ENCODE measurements at regions not wholly inside any gene's neighbourhood (a gene's known extent, or its start where the extent isn't known, plus 50 kb on each side); places are given as distances from the start of the nearest gene placed in this dataset.
"Not testable (repeated sequence)": the region's sequence is repeated elsewhere in the genome, so short reads cannot be mapped to it uniquely, and the experiment has no call there.

DNA sequence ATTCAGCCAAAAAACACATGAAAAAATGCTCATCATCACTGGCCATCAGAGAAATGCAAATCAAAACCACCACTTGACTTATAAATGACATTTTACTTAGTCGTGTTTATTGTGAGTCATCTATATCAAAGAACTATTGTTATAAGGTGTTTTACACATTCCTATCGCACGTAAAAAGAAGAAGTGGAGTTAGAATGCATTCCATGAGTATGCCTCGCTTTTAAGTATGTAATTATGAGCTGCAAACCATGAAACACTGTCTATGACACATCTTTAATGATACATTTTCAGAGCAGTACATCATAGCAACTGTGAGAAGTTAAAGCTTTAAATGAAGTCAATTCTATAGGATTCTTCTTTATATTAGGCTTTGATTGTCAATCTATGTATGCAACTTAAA is 614.3 kb upstream of the ADAMTS5 start:
- DNase-seq, result no peak

DNA sequence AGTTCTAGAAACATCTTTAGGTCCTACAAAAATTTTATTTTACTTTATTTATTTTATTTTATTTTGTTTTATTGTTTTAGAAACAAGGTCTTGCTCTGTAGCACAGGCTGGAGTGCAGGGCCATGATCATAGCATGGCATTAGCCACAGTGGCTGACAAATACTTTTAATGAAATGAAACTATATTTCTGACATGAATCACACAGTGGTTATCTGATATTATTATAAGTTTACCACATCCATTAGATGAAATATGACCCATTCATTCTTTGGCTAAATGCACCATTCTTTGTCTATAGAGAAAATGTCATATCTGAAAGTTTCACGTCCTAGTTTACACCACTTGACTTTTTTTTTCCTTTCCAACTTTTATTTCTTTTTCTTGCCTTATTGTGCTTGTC is 613.4 kb upstream of the ADAMTS5 start:
- DNase-seq, result no peak

DNA sequence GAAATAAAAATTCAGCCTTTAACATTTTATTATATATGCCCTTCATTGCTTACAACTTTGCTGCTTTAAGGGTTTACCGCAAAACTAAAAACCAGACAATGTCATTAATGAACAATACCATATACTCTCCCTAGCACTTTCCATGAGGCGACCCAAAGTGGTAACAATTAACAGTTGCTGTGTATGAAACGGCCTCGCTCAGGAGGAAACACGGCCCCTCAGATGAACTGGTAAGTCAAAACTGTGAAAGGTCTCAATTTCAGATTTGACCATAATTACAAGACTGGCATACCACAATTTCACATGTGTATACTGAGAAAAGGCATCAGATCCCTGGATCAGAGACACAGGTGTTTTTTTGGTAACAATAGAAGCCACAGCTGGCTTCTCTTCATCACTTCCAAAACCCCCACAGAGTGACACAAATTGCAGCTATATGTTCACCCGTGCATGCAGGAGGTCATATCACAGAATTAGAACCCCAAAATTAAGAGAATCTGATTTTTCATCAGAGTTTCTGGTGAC is 611.9 kb upstream of the ADAMTS5 start:
- no peak for DNase-seq

DNA sequence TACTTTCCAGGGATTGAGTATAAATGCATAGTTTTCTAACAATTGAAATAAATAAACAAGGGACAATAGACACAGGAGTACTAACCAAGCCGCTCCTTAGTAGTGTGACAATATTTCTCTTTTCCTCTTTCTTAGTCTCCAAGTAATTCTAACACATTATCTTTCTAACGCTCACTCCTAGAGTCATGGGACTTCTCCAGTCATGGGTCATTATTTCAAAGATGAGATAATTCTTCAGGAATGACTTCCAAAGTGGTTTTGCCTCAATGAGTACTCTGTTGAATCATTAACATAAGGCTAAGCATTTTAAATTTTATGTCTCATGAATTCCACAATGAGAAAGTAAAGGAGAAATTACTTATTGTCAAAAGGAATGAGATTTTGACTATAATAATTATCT is 605.8 kb upstream of the ADAMTS5 start:
- DNase-seq, result no peak

DNA sequence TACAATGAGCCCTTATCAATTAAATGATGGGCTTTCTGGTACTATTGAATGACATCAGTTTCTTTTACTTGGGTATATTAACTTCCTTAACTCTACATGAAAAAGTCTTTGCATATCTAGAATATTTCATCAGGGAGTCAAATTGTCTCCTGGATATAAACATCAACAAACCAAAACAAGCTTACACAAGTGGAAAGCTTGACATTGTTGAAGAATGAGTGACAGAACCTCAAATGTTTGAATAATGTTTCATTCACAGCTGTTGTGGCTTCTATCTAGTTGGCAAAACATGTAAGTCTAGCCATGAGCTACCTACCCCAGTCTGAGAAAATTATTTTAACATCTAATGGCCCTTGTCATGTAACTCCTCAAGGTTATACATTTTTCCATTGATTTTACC is 604.8 kb upstream of the ADAMTS5 start:
- no peak for DNase-seq

DNA sequence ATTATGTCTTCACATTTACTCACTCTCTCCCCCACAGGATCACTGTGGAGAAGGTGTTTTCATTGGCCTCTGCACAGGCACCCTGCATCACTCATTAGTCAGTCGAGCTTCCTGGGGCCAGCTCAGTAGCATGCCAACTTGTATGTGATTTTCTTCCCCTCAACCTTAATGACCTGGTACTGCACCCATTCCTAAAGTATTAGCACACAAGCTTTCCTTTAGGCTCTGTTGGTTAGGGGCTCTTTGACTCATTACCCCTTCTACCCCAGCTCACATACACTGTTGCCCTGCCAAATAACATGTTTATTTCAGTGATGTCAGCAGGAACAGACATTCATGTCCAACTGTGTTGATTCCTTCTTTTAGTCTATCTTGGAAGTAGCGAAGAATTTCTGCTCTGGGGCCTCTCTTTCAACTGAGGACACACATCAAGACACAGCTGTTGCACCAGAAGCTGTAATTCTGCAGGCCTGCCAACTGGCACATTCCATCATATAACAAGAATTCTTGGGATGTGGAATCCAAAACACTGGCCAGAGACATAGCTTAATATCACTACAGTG is 603.5 kb upstream of the ADAMTS5 start:
- DNase-seq, result no peak

DNA sequence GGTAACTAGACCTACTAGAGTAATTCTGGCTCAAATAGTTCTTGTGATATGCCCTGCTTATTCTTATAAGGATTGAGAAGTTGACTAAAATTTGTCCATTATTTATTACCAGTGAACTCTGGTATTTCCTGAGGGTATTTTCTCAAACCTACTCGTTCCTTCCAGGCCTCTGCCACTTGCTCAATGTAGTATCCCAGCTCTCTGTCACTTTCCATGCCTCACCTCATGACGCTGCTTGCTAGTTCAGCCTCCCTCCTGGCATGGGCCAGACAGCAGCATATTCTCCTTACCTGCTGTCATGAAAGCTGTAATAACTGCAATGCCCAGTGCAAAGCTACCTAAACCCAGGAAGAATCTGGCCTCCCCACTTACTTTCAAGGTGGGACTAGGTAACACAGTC is 602.9 kb upstream of the ADAMTS5 start:
- DNase-seq, result no peak

DNA sequence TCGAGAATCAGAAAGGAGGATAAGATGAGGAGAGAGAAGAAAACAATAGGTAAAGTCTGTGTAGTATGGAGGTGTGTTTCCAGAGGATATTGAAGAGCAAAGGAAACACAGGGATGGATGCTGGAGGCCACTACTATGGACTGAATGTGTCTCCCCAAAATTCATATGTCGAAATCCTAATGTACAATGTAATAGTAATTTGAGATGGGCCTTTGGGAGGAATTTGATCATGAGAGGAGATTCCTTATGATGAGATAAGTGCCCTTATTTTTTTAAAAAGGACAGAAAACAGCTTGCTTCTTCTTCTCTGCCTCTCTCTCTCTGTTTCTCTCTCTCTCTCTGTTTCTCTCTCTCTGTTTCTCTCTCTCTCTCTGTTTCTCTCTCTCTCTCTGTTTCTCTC is 602.2 kb upstream of the ADAMTS5 start:
- DNase-seq, result no peak

DNA sequence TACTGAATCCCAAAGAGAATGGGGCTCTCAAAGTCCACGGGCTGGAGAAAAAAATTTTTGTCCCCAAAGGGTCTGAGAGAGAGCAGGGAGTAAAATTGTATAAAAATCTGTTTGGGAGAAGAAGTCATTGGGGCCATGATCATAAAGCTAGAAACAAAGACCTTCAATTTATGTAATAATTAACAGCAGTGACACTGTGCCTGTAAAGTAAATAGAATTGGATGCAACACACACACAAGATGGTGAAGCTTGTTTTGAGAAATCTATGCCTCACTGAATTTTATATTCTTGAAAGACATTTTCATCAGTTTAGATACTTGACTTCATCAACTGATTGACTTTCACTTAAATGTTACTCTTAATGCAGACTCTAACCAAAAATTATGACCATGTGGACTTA is 600.5 kb upstream of the ADAMTS5 start:
- DNase-seq, result no peak

DNA sequence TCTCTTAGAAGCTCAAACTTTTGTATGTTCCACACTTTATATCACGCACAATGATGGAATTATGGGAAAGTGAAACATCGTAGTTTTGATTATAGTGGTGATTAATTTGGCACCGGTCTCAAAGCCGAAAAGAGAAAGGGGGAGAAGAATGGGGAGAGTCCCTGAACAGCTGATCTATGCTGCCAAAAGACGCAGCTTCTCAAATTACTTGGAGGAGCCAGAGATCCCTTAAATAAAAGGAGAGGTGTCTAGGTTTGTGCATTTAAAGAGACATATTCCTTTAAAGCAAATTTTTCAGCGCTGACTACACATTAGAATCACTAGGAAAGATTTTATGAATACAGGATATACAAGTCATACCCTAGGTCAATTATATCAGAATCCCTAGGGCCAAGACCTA is 599.6 kb upstream of the ADAMTS5 start:
- no peak for DNase-seq

DNA sequence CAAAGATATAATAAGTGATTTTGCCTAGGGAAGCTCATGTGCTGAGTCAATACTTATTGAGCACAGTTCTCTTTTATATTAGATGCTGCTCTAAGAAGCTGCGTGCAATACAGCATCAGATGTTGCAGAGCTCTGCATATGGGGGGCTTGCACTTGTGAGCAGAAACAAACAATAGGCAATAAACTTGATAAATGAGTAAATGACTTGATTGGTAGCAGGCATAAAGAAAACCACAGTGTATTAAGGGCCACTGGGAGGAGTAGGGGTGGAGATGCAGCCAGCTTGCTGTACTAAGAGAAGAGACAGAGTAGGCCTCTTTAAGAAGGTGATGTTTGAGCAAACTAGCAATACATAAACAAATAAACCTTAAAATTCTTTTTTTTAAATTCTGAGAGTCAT is 598.5 kb upstream of the ADAMTS5 start:
- no peak for DNase-seq

DNA sequence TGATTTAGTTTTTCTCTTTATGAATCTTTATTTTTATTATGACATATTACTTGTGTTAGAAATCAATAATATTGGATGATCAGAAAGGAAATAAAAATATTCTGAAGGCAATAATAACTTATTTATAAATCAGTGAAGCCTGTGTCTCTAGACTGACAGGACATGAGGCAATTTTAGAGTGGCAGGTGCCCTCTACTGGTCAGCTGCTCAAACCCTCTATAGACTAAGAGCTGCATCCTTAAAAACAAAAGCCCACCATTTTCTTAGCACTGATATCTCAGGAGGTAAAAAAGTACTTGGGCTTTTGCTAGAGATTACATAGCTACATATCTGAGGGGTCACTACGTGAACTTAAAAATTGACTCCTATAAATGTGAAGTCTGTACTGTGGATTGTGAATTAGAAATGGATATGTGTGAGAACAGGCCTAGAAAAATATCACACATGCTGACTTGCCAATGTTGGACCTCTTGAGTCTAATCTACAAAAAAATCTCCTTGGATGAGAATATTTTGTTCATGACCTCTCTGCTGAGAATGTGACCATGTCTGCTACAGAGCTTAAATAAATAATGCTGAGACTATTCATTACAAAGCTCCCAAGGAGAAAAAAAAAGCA is 597.9 kb upstream of the ADAMTS5 start:
- DNase-seq, result peak; percentile 25

DNA sequence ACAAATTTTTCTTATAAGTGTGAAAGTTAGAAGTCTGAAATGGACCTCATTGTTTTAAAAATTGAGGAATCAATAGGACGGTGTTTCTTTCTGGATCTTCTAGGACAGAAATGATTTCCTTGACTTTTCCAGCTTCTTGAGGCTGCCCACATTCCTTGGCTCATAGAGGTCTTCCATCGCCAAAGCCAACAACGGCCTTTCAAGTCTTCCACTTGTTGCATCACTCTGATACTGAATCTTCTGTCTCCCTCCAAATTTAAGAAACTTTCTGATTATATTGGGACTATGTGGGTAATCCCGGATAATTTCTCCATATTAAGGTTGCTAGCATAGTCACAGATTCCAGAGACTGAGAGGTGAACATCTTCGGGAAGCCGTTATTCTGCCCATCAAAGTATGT is 595.4 kb upstream of the ADAMTS5 start:
- DNase-seq, result no peak

DNA sequence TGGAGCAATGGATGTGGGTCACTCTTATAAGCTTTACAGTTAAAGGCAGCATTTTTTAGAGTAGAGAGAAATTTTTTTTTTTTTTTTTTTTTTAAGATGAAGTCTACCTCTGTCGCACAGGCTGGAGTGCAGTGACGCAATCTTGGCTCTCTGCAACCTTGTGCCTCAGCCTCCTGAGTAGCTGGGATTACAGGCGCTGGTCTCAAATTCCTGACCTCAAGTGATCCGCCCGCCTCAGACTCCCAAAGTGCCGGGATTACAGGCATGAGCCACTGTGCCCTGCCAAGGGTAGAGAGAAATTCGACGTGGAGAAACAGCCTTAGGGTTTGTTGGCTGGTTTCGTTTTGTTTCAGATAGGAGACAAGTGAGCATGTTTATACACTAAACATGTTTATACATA is 594.2 kb upstream of the ADAMTS5 start:
- DNase-seq, result no peak

DNA sequence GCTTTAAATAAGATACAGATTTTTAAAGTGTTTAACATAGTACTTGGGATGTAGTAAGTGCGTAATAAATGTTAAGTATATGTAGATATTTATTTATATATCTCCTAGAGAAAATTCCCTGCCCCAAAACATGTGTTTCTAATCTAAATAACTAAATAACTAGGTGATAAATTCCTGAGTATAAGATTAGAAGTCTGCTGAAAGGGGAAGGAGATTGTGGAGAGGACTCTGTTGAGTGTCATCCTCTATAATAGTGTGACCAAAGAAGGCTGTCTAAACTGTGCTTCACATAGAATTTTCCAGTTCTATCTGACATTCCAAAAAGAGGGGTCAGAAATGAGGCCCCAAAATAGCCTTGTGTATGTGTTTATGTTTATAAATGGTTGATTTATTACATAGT is 590.5 kb upstream of the ADAMTS5 start:
- no peak for DNase-seq

DNA sequence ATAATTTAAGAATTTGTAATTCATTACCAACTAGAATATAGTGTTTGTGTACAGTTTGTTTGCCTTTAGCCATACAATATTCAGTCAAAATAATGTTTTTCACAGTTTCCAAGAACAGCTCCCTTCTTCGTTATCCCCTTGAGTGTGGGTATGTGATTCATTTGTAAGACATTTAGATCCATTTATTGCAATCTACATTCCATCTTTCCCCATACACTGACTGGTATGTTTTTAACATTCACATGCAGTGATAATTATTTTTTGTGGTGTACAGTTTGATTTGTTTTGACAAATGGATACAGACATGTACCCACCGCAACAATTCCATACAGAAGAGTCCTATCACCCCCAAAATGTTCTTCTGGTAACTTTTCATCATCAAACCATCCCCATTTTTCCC is 589.1 kb upstream of the ADAMTS5 start:
- no peak for DNase-seq

DNA sequence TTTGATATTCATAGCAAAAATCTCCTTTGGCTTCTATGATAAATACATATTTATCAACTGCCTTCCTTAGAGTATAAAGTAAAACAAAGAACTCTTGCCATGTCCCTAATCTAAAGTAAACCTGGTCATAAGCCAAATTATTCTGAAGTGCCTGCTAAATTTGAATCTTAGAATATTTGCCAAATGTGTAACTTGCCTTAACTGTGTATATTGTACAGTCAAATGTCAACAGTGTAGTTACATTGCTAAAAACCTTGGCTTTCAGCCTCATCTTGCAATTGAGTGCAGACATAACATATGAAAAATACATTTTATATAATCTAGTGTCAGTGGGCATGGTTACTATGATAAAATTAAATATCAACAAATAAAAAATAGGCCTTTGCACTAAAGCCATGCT is 583.4 kb upstream of the ADAMTS5 start:
- no peak for DNase-seq

DNA sequence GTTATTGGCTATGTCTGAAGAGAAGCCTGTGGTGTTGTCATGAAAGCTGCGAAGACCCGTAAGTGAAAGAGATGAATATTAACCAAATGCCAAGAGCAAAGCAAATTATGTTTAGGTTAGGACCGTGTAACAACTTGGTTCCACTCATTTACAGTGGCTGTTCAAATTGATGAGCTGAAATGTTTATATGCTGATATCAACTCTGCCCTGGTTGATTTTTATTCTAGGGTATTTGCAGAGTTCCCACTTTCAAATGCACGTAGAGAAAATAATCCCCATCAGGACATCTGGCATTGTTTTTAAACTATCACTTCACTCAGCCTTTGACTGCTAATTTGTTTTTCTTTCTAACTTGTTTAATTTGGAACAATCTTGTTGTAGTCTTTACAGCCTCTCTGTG is 581.6 kb upstream of the ADAMTS5 start:
- no peak for DNase-seq

DNA sequence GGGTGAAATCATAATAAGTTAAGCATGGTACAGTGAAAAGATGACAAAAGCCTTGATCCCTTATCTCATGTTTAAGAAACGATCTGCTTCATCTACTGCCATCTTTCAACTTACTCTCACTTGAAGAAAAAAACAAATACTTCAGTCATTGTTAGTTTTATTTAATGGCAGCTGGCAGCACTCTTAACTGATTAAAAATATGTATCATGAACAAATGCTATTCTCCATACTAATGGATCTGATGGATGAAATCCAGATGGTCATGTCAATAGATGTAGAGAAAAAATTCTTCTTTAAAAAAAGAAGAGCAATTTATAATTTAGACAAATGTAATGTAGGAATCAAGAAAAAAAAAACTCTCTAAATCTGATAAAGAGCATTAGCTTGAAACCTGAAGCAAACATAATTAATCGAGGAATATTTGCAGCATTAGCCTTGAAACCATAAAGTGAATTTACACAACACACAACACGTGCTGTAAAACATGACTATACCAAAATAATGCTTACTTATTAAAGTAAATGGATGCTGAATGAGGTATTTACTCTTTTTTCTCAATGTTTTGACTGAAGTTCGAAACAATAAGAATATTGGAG is 579.0 kb upstream of the ADAMTS5 start:
- no peak for DNase-seq

DNA sequence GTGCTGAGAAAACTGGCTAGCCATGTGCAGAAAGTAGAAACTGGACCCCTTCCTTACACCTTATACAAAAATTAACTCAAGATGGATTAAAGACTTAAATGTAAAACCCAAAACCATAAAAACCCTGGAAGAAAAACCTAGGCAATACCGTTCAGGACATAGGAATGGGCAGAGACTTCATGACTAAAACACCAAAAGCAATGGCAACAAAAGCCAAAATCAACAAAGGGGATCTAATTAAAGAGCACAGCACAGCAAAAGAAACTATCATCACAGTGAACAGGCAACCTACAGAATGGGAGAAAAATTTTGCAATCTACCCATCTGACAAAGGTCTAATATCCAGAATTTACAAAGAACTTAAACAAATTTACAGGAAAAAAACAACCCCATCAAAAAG is 575.2 kb upstream of the ADAMTS5 start:
- DNase-seq, result not testable (repeated sequence)

DNA sequence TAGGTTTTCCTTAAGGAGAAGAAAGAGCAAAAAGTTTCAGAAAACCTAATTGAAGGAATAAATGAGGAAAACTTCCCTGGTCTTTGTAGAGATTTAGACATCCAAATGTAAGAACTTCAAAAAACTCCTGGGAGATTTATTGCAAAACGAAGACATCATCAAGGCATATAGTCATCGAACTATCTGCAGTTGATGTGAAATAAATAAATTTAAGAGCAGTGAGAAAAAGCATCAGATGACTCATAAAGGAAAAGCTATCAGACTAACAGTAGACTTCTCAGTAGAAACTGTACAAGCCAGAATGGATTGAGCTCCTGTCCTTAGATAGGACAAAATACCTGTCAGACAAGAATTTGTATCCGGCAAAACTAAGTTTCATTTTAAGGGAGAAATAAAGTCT is 569.4 kb upstream of the ADAMTS5 start:
- DNase-seq, result no peak

DNA sequence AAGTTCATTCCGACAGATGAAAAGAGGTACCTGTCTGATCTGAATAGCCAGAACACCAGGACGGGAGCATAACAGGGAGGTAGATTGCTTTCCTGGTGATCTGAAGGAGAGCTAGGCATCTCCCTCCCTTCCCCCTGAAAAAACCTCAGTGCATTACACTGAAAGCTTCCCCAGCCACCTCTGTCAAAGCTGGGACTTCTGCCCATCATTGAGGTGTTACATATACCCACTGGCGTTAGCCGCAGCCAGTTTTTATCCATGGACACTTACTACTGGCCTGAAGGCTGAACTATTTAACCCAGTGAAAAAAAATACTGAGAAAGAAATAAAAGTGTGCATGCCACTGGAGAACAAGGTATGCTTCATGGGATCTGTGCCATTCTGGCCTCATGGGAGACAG is 568.3 kb upstream of the ADAMTS5 start:
- no peak for DNase-seq

DNA sequence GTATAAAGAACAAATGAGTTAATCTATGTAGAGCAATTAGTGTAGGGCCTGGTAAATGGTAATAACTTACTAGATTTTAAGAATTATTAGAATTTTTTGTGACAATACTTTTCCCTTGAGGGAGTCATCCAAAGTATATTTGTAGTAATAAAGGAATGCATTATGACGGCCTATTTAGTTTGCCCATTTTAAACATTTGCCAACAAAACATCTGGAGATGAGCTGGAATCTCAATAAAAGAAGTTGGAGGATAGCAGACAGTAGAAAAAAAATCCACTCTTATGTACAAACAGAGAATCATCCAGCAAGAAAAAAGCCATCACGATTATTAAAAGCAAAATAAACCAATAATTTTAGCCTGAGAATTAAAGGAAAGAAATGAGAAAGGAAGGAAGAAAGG is 567.3 kb upstream of the ADAMTS5 start:
- no peak for DNase-seq

DNA sequence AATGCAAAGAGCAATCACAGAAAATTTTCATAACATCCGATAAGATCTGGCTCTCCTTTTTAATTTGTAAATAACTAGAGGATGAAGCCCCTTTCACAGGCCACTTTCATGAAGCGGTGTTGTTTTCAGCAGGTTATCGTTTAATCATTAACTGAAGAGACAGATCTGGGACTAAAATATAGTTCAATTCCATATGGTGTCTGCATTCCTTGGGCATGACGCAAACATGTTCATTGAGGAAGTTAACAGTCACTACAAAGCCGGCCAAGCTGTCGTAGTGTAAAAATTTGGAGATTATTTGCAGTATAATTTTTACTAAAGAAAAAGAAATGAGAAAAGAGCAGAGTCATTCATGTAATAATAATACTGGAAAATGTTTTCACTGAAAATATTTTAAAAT is 565.2 kb upstream of the ADAMTS5 start:
- DNase-seq, result no peak

DNA sequence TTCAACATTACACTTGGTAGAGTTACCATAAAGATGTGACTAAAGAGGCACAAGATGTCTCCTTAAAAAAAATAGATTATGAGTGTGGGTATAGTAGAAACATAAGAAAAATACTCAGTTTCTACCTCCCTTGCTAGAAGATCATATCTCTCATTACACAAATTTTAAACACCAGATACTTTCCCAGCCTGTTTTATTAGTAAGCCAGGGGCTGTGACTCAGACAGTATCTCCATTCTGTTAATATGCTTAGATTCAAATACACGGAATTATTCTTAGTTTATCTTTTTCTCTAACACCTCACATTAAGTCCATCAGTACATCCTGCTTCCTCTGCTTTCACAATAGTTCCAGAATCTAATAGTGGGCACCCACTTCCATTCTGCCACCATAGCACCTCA is 561.8 kb upstream of the ADAMTS5 start:
- no peak for DNase-seq
